ENCODE measurements at regions not wholly inside any gene's neighbourhood (a gene's known extent, or its start where the extent isn't known, plus 50 kb on each side); places are given as distances from the start of the nearest gene placed in this dataset.
"Not testable (repeated sequence)": the region's sequence is repeated elsewhere in the genome, so short reads cannot be mapped to it uniquely, and the experiment has no call there.

- Mint-ChIP-seq H3K9me3 (peaks cover 29 to 35% of the 10 kb centered on the region in 2 donors), H3K36me3 (peaks cover 0 to 5% of the 10 kb centered on the region in 2 donors), H3K27ac (no peak overlapping the region)
- ATAC-seq (no peak), DNase-seq (ENCODE audit: low spot score in 2 of 2) (no peak)
Observed at GRCh38 chr16:63188086-63188771, 1152.0 kb upstream of the CDH8 start.

GRCh38 chr16:63187638-63188037, 1151.4 kb upstream of the CDH8 start:
- no peak for ATAC-seq
- no peak for DNase-seq (ENCODE audit: low spot score in 2 of 2)
- H3K9me3 Mint-ChIP-seq, result peaks cover 29 to 33% of the 10 kb centered on the region in 2 donors
- H3K36me3 Mint-ChIP-seq, result peaks cover 0 to 4% of the 10 kb centered on the region in 2 donors
- H3K27ac Mint-ChIP-seq, result no peak overlapping the region

GRCh38 chr16:63185235-63185780, 1149.1 kb upstream of the CDH8 start:
- ATAC-seq (no peak), DNase-seq (ENCODE audit: low spot score in 2 of 2) (no peak)
- Mint-ChIP-seq H3K27ac (no peak overlapping the region), H3K36me3 (peaks cover 0 to 4% of the 10 kb centered on the region in 2 donors), H3K9me3 (peaks cover 29 to 36% of the 10 kb centered on the region in 2 donors)

- peaks cover 25 to 33% of the 10 kb centered on the region in 2 donors for H3K9me3 Mint-ChIP-seq
- no peak for DNase-seq (ENCODE audit: low spot score in 2 of 2)
- H3K27ac Mint-ChIP-seq, result no peak overlapping the region
- ATAC-seq, result no peak
- peaks cover 0 to 4% of the 10 kb centered on the region in 2 donors for H3K36me3 Mint-ChIP-seq
Observed at GRCh38 chr16:63183743-63184142, 1147.5 kb upstream of the CDH8 start.

GRCh38 chr16:63175313-63175712, 1139.1 kb upstream of the CDH8 start:
- H3K9me3 Mint-ChIP-seq, result peaks cover 19 to 22% of the 10 kb centered on the region in 2 donors
- H3K36me3 Mint-ChIP-seq, result peaks cover 0 to 15% of the 10 kb centered on the region in 2 donors
- ATAC-seq, result no peak
- DNase-seq (ENCODE audit: low spot score in 2 of 2), result no peak
- H3K27ac Mint-ChIP-seq, result no peak overlapping the region

GRCh38 chr16:63174801-63175200, 1138.6 kb upstream of the CDH8 start:
- ATAC-seq (no peak), DNase-seq (ENCODE audit: low spot score in 2 of 2) (no peak)
- Mint-ChIP-seq H3K9me3 (peaks cover 21% of the 10 kb centered on the region in 2 donors), H3K27ac (no peak overlapping the region), H3K36me3 (peaks cover 0 to 15% of the 10 kb centered on the region in 2 donors)

- Mint-ChIP-seq H3K27ac (no peak overlapping the region), H3K9me3 (peaks cover 21 to 23% of the 10 kb centered on the region in 2 donors), H3K36me3 (peaks cover 0 to 15% of the 10 kb centered on the region in 2 donors)
- ATAC-seq (no peak), DNase-seq (ENCODE audit: low spot score in 2 of 2) (no peak)
Observed at GRCh38 chr16:63171545-63171944, 1135.3 kb upstream of the CDH8 start.

- Mint-ChIP-seq H3K27ac (no peak overlapping the region), H3K9me3 (peaks cover 20 to 21% of the 10 kb centered on the region in 2 donors), H3K36me3 (peaks cover 0 to 15% of the 10 kb centered on the region in 2 donors)
- DNase-seq (ENCODE audit: low spot score in 2 of 2), result no peak
- no peak for ATAC-seq
Observed at GRCh38 chr16:63169100-63169499, 1132.9 kb upstream of the CDH8 start.

- no peaks in the 10 kb centered on the region for H3K36me3 Mint-ChIP-seq
- ATAC-seq (no peak), DNase-seq (ENCODE audit: low spot score in 2 of 2) (no peak)
- no peak overlapping the region for H3K27ac Mint-ChIP-seq
- H3K9me3 Mint-ChIP-seq, result peaks cover 27 to 37% of the 10 kb centered on the region in 2 donors
Observed at GRCh38 chr16:63157818-63158217, 1121.6 kb upstream of the CDH8 start.

GRCh38 chr16:63146251-63146650, 1110.0 kb upstream of the CDH8 start:
- DNase-seq (ENCODE audit: low spot score in 2 of 2) (no peak), ATAC-seq (no peak)
- H3K9me3 Mint-ChIP-seq, result peaks cover 5 to 9% of the 10 kb centered on the region in 2 donors
- no peaks in the 10 kb centered on the region for H3K36me3 Mint-ChIP-seq
- no peak overlapping the region for H3K27ac Mint-ChIP-seq

- ATAC-seq (no peak), DNase-seq (ENCODE audit: low spot score in 2 of 2) (no peak)
- Mint-ChIP-seq H3K27ac (no peak overlapping the region), H3K36me3 (no peaks in the 10 kb centered on the region), H3K9me3 (peaks cover 5 to 9% of the 10 kb centered on the region in 2 donors)
Observed at GRCh38 chr16:63145411-63145810, 1109.2 kb upstream of the CDH8 start.

- DNase-seq (ENCODE audit: low spot score in 2 of 2) (no peak), ATAC-seq (no peak)
- peaks cover 21 to 26% of the 10 kb centered on the region in 2 donors for H3K9me3 Mint-ChIP-seq
- H3K27ac Mint-ChIP-seq, result no peak overlapping the region
- peaks cover 0 to 8% of the 10 kb centered on the region in 2 donors for H3K36me3 Mint-ChIP-seq
Observed at GRCh38 chr16:63135069-63135468, 1098.8 kb upstream of the CDH8 start.

GRCh38 chr16:63131503-63131902, 1095.3 kb upstream of the CDH8 start:
- no peak for ATAC-seq
- Mint-ChIP-seq H3K27ac (no peak overlapping the region), H3K36me3 (peaks cover 0 to 14% of the 10 kb centered on the region in 2 donors), H3K9me3 (peaks cover 25 to 28% of the 10 kb centered on the region in 2 donors)
- no peak for DNase-seq (ENCODE audit: low spot score in 2 of 2)

- DNase-seq (ENCODE audit: low spot score in 2 of 2), result no peak
- H3K27ac Mint-ChIP-seq, result no peak overlapping the region
- H3K36me3 Mint-ChIP-seq, result peaks cover 0 to 14% of the 10 kb centered on the region in 2 donors
- peaks cover 26 to 29% of the 10 kb centered on the region in 2 donors for H3K9me3 Mint-ChIP-seq
- no peak for ATAC-seq
Observed at GRCh38 chr16:63130942-63131341, 1094.7 kb upstream of the CDH8 start.

GRCh38 chr16:63129411-63130125, 1093.3 kb upstream of the CDH8 start:
- Mint-ChIP-seq H3K9me3 (peaks cover 19 to 23% of the 10 kb centered on the region in 2 donors), H3K27ac (no peak overlapping the region), H3K36me3 (peaks cover 0 to 14% of the 10 kb centered on the region in 2 donors)
- DNase-seq (ENCODE audit: low spot score in 2 of 2) (no peak), ATAC-seq (no peak)

- H3K36me3 Mint-ChIP-seq; ATAC-seq; H3K27ac Mint-ChIP-seq; DNase-seq (ENCODE audit: low spot score in 2 of 2): not testable (repeated sequence)
- H3K9me3 Mint-ChIP-seq, result peaks cover 12 to 14% of the 10 kb centered on the region in 2 donors
Observed at GRCh38 chr16:63119905-63120304, 1083.7 kb upstream of the CDH8 start.

- ATAC-seq, result no peak
- DNase-seq (ENCODE audit: low spot score in 2 of 2), result no peak
- H3K9me3 Mint-ChIP-seq, result peaks cover 11 to 19% of the 10 kb centered on the region in 2 donors
- H3K27ac Mint-ChIP-seq, result no peak overlapping the region
- peaks cover 0 to 5% of the 10 kb centered on the region in 2 donors for H3K36me3 Mint-ChIP-seq
Observed at GRCh38 chr16:63100082-63100481, 1063.8 kb upstream of the CDH8 start.
